Body of pancreas (tissue), 4 donors: ENCODE measurements at regions not wholly inside any gene's neighbourhood (a gene's known extent, or its start where the extent isn't known, plus 50 kb on each side); places are given as distances from the start of the nearest gene placed in this dataset.

Experiments used
- ATAC-seq: fragments of 150-250 bp; one replicate; pipeline ENCODE4 v1.9.1; 2016
- DNase-seq, 4 donors: peaks; one replicate each; pipeline ENCODE4 v3.0.0-alpha.2; 2019
- H3K27ac ChIP-seq, 4 donors: fragments of 200-600 bp; sonication (generic); 1 replicate in 3 of 4; 2 replicates in 1 of 4; pipeline versions ENCODE4 v1.5.1 to v1.6.1; 2016 to 2019; ENCODE audit warnings: mild to moderate bottlenecking in 1 of 4, mixed read lengths in 1 of 4, moderate library complexity in 1 of 4
- H3K27me3 ChIP-seq, 2 donors: fragments of 200-600 bp; sonication (generic); one replicate each; pipeline ENCODE4 v1.6.0; 2016; ENCODE audit warnings: mild to moderate bottlenecking in 1 of 2
- H3K36me3 ChIP-seq, 2 donors: fragments of 200-600 bp; sonication (generic); replicated peaks in 1 of 2; 2 replicates each; pipeline ENCODE4 v1.5.1; 2016; ENCODE audit warnings: low read depth in 2 of 2; ENCODE audit not compliant: insufficient read depth in 1 of 2
- H3K4me1 ChIP-seq: fragments of 200-600 bp; sonication (generic); one replicate; pipeline ENCODE4 v1.6.0; 2016
- H3K4me3 ChIP-seq, 2 donors: fragments of 200-600 bp; sonication (generic); 1 replicate in 1 of 2; 2 replicates in 1 of 2; pipeline ENCODE4 v1.5.1; 2016 to 2019
- H3K9me3 ChIP-seq, 3 donors: fragments of 200-600 bp; sonication (generic); 1 replicate in 2 of 3; 2 replicates in 1 of 3; pipeline ENCODE4 v1.5.1; 2016
- POLR2A ChIP-seq, 3 donors: fragments of 450-650 bp; IDR thresholded peaks; one replicate each; pipeline ENCODE4 v1.6.1; 2016; ENCODE audit warnings: antibody characterized with exemption in 3 of 3, mild to moderate bottlenecking in 2 of 3
- WGBS, 2 donors: methylation state at CpG; one replicate each; pipeline ENCODE4 v1.1.5; 2017; 5-methylcytosine and 5-hydroxymethylcytosine counted together
- intact Hi-C: fragments of 100-400 bp; cut with DNase I; formaldehyde crosslinking; loops from one replicate; pipeline ENCODE4 v1.15.1; 2023
- TF ChIP-seq, protein P1 (sequence below), 7 experiments: fragments of 450-650 bp in 4 of 7; fragments of 200-600 bp in 3 of 7; sonication (generic) in 3 of 7; IDR thresholded peaks; one replicate each; pipeline ENCODE4 v1.5.1; 2016 to 2019; ENCODE audit warnings: antibody characterized with exemption in 7 of 7

DNA sequence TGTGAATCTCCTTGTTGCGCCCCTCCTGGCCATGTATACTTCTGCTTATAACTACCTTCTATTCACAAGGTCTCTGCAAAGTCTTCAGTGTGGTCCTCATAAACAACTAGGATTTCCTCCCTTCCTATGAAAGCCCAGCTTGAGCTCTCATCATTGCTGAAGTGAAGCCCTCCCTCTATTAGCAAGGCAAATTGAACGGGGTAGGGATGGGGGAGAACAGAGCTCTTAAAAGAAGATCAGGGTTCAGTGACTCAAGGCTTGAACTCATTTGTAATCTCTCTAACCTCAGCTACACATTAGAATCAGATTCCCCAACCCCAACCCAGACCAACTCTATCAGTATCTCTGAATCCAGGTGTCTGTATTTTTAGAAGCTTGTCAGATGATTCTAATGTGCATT is 88.3 kb upstream of the ST8SIA2 start:
- H3K36me3 ChIP-seq, result no peaks in the 10 kb centered on the region
- H3K4me1 ChIP-seq, result no peaks in the 10 kb centered on the region
- H3K27ac ChIP-seq, result no peak overlapping the region
- WGBS, 2 donors, result 44 to 45% methylated on average over 2 of the region's 2 CpGs
- no peaks in the 10 kb centered on the region for H3K27me3 ChIP-seq
- DNase-seq (no peak), ATAC-seq (no peak)
- no peak for TF ChIP-seq POLR2A (IDR thresholded peaks at IDR 0.05)
- TF ChIP-seq, protein P1, sequence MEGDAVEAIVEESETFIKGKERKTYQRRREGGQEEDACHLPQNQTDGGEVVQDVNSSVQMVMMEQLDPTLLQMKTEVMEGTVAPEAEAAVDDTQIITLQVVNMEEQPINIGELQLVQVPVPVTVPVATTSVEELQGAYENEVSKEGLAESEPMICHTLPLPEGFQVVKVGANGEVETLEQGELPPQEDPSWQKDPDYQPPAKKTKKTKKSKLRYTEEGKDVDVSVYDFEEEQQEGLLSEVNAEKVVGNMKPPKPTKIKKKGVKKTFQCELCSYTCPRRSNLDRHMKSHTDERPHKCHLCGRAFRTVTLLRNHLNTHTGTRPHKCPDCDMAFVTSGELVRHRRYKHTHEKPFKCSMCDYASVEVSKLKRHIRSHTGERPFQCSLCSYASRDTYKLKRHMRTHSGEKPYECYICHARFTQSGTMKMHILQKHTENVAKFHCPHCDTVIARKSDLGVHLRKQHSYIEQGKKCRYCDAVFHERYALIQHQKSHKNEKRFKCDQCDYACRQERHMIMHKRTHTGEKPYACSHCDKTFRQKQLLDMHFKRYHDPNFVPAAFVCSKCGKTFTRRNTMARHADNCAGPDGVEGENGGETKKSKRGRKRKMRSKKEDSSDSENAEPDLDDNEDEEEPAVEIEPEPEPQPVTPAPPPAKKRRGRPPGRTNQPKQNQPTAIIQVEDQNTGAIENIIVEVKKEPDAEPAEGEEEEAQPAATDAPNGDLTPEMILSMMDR (IDR thresholded peaks at IDR 0.05), result no peak
- H3K4me3 ChIP-seq, result no peak overlapping the region
- H3K9me3 ChIP-seq, result no peaks in the 10 kb centered on the region
- intact Hi-C loops, result no loop called here

DNA sequence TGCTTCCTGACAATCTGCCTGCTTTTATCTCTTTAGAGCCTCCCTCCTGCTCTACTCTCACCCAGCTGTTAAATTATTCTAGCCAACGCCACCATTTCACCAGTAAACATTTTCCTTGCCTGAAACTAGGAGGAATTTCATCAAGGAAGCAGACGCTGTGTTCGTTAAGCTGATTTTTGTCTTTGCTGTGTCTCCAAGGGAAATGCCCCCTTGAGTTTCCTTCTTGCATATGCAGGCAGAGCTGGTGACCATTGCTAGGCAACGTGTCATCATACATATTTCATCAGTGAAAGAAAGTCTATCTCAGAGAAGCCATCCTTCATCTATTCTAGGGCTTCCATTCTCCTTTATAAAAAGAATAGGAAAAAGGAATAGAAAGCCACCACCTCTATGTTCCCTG is 87.0 kb upstream of the ST8SIA2 start:
- TF ChIP-seq, protein P1 (IDR thresholded peaks at IDR 0.05), result no peak
- TF ChIP-seq POLR2A (IDR thresholded peaks at IDR 0.05), result no peak
- intact Hi-C loops, result no loop called here
- DNase-seq (no peak), ATAC-seq (no peak)
- no peak overlapping the region for H3K4me3 ChIP-seq
- no peaks in the 10 kb centered on the region for H3K27me3 ChIP-seq
- H3K27ac ChIP-seq, result no peak overlapping the region
- H3K9me3 ChIP-seq, result no peaks in the 10 kb centered on the region
- no peaks in the 10 kb centered on the region for H3K36me3 ChIP-seq
- 15 to 23% methylated on average over 4 of the region's 4 CpGs for WGBS, 2 donors
- H3K4me1 ChIP-seq, result no peaks in the 10 kb centered on the region

DNA sequence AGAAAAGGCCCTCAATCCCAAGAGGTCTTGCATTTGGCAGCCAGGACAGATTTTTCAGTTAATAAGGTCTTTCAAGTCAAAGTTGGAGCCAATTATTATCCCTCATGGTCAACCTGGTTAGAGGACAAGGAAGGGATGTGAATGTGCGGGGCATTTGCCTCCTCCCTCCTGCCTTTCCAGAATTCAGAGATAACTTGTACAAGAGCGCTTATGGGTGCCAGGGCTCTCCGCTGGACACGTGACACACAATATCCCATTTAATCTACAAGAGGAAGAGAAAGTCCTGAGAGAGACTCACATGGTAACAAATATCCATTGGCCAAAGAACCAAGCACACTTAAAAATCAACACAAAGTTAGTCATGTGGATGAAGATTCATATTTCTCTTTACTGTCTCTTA is 78.5 kb upstream of the ST8SIA2 start:
- Histone ChIP-seq H3K27me3 (peaks cover 0 to 4% of the 10 kb centered on the region in 2 donors), H3K4me1 (no peaks in the 10 kb centered on the region), H3K27ac (no peak overlapping the region), H3K9me3 (no peaks in the 10 kb centered on the region), H3K36me3 (no peaks in the 10 kb centered on the region), H3K4me3 (no peak overlapping the region)
- ATAC-seq (no peak), DNase-seq (no peak)
- WGBS, 2 donors, result 75 to 79% methylated on average over 4 of the region's 4 CpGs
- intact Hi-C loops, result no loop called here
- TF ChIP-seq, protein P1 (IDR thresholded peaks at IDR 0.05), result no peak
- TF ChIP-seq POLR2A (IDR thresholded peaks at IDR 0.05), result no peak

DNA sequence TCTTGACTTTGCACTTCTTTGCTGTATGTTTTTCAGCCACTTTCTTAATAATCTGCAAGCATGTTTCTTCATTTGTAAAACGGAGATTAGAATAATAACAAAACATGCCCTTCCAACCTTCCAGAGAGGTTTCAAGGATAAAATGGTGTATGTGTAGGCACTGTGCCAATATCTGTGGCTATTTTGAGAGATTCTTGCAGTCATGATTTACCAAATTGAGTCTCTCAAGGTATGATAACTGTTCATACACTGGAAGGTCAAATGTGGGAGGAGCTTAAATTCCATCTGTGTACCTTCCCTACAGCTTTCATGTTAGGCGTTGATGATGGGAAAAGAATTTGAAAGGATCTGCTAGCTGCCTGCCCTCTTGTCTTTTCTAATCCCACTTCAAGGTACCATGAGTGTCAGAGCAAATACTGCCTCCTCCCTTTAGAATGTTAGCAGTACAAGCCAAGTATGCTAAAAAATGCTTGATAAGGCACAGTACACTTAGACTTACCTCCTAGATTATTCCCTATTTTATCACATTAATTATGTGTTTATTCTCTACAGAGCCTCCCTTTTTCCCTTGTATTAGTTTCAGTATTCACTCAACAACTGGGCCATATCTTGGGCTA is 78.0 kb upstream of the ST8SIA2 start:
- H3K9me3 ChIP-seq, result no peaks in the 10 kb centered on the region
- peaks cover 0 to 4% of the 10 kb centered on the region in 2 donors for H3K27me3 ChIP-seq
- H3K36me3 ChIP-seq, result no peaks in the 10 kb centered on the region
- no peak overlapping the region for H3K27ac ChIP-seq
- no peak for DNase-seq
- no peak for ATAC-seq
- WGBS, 2 donors, result 26 to 28% methylated on average over 2 of the region's 2 CpGs
- TF ChIP-seq, protein P1 (IDR thresholded peaks at IDR 0.05), result no peak
- TF ChIP-seq POLR2A (IDR thresholded peaks at IDR 0.05), result no peak
- H3K4me3 ChIP-seq, result no peak overlapping the region
- intact Hi-C loops, result no loop called here
- no peaks in the 10 kb centered on the region for H3K4me1 ChIP-seq

DNA sequence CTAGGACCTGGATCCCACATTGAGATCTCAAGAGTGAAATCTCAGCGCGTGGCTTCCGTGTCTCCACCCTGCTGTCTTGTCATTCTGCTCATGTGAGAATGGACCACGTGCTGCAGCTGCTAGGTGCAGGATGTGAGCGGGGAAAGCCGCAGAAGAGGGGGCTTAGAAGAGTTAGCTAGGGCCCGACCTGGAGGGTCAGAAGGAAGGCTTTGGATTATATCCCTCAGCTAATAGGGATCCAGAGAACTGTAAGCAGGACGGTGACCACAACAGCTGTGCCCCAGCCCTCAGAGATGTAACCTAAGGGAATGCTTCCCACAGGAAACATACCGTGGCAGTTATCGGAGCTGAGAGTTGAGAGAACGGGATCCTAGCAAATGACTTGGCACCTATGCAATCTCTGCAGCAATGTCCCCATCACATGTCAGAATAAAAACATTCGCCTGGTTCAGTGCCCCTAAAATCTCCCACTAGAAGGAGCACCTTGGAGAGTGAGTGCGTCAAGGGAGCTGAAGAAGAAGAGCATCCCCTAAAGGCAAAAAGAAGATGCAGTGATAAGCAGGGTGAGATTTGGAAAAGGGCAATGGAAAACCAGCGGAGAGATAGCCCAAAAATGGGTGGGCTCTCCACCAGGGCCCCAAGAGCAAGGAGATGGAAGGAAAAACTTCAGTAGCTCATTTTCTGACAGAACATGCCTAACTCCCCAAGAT is 76.9 kb upstream of the ST8SIA2 start:
- Histone ChIP-seq H3K36me3 (no peaks in the 10 kb centered on the region), H3K4me3 (no peak overlapping the region), H3K27me3 (peaks cover 0 to 4% of the 10 kb centered on the region in 2 donors), H3K4me1 (no peaks in the 10 kb centered on the region), H3K9me3 (no peaks in the 10 kb centered on the region), H3K27ac (no peak overlapping the region)
- DNase-seq (no peak), ATAC-seq (no peak)
- no peak for TF ChIP-seq POLR2A (IDR thresholded peaks at IDR 0.05)
- TF ChIP-seq, protein P1 (IDR thresholded peaks at IDR 0.05), result no peak
- WGBS, 2 donors, result 71 to 79% methylated on average over 14 of the region's 14 CpGs
- intact Hi-C loops, result no loop called here
